ENCODE measurements at regions not wholly inside any gene's neighbourhood (a gene's known extent, or its start where the extent isn't known, plus 50 kb on each side); places are given as distances from the start of the nearest gene placed in this dataset.

- TF ChIP-seq RELB (IDR thresholded peaks at IDR 0.05; ENCODE audit: low read depth), result no peak
- no peak for TF ChIP-seq RFX5 (IDR thresholded peaks at IDR 0.05; ENCODE audit: low read depth, low read length)
- TF ChIP-seq USF2 (IDR thresholded peaks at IDR 0.05; ENCODE audit: borderline replicate concordance, low read depth, low read length), result no peak
- TF ChIP-seq ZNF24 (IDR thresholded peaks at IDR 0.05), result no peak
- no peak for TF ChIP-seq POU2F2 (IDR thresholded peaks at IDR 0.05; ENCODE audit: borderline replicate concordance, low read depth, low read length)
- no peak for TF ChIP-seq BACH1 (IDR thresholded peaks at IDR 0.05; ENCODE audit: borderline replicate concordance)
- no peak for TF ChIP-seq DPF2 (IDR thresholded peaks at IDR 0.05)
- no peak for TF ChIP-seq MTA3 (IDR thresholded peaks at IDR 0.05; ENCODE audit: borderline replicate concordance, low read length)
- no peak for TF ChIP-seq BCL3 (IDR thresholded peaks at IDR 0.05; ENCODE audit: borderline replicate concordance, insufficient read depth, low read depth, low read length, poor library complexity, severe bottlenecking)
- TF ChIP-seq BRCA1 (IDR thresholded peaks at IDR 0.05; ENCODE audit: low read depth, low read length), result no peak
- TF ChIP-seq ZNF384 (IDR thresholded peaks at IDR 0.05; ENCODE audit: borderline replicate concordance, low read depth, low read length), result no peak
Observed at GRCh38 chr4:151993521-151993920, 232.7 kb upstream of the GATB start (continued).

Data from GM12878 (cell line).